Occipital lobe (tissue), 1 donor: ENCODE measurements at regions not wholly inside any gene's neighbourhood (a gene's known extent, or its start where the extent isn't known, plus 50 kb on each side); places are given as distances from the start of the nearest gene placed in this dataset.
"Not testable (repeated sequence)": the region's sequence is repeated elsewhere in the genome, so short reads cannot be mapped to it uniquely, and the experiment has no call there.

Experiments used
- DNase-seq: peaks from one replicate; lab custom pipeline; 2025; lab: John Stamatoyannopoulos, UW

GRCh38 chr4:112942077-112942476 is 107.4 kb upstream of the ANK2 start:
- no peak for DNase-seq

GRCh38 chr4:112942997-112943396 is 106.5 kb upstream of the ANK2 start:
- DNase-seq, result no peak

- DNase-seq, result no peak
Measured at GRCh38 chr4:112944006-112944405, 105.4 kb upstream of the ANK2 start.

- DNase-seq, result no peak
Measured at GRCh38 chr4:112946127-112946526, 103.3 kb upstream of the ANK2 start.

- no peak for DNase-seq
Measured at GRCh38 chr4:112947616-112948015, 101.8 kb upstream of the ANK2 start.

GRCh38 chr4:112951362-112952312 is 97.8 kb upstream of the ANK2 start:
- no peak for DNase-seq

GRCh38 chr4:112952313-112952700 is 97.1 kb upstream of the ANK2 start:
- no peak for DNase-seq

GRCh38 chr4:112953262-112953661 is 96.2 kb upstream of the ANK2 start:
- DNase-seq, result no peak

- DNase-seq, result no peak
Measured at GRCh38 chr4:112954286-112954685, 95.2 kb upstream of the ANK2 start.

GRCh38 chr4:112956484-112956896 is 93.0 kb upstream of the ANK2 start:
- DNase-seq, result no peak

- DNase-seq, result not testable (repeated sequence)
Measured at GRCh38 chr4:112957764-112958163, 91.7 kb upstream of the ANK2 start.

- DNase-seq, result no peak
Measured at GRCh38 chr4:112966701-112967488, 82.6 kb upstream of the ANK2 start.

- no peak for DNase-seq
Measured at GRCh38 chr4:112968451-112969159, 80.8 kb upstream of the ANK2 start.

GRCh38 chr4:112970903-112971302 is 78.5 kb upstream of the ANK2 start:
- no peak for DNase-seq

GRCh38 chr4:112973750-112974251 is 75.7 kb upstream of the ANK2 start:
- DNase-seq, result no peak

- no peak for DNase-seq
Measured at GRCh38 chr4:112975567-112976355, 73.7 kb upstream of the ANK2 start.

GRCh38 chr4:112978691-112979472 is 70.6 kb upstream of the ANK2 start:
- DNase-seq, result no peak

GRCh38 chr4:112979881-112980421 is 69.5 kb upstream of the ANK2 start:
- DNase-seq, result no peak

GRCh38 chr4:112982680-112983079 is 66.8 kb upstream of the ANK2 start:
- DNase-seq, result no peak
